HG03095 (cell line): ENCODE measurements at regions not wholly inside any gene's neighbourhood (a gene's known extent, or its start where the extent isn't known, plus 50 kb on each side); places are given as distances from the start of the nearest gene placed in this dataset.

Source experiments
- ATAC-seq: cut with Tn5 transposase; IDR thresholded peaks from one replicate; pipeline ENCODE4 v1.9.1; 2021; ENCODE audit warnings: moderate library complexity; ENCODE audit not compliant: unreplicated experiment

GRCh38 chr11:18878211-18878610, 61.0 kb downstream of the MRGPRX1 start:
- no peak for ATAC-seq

DNA sequence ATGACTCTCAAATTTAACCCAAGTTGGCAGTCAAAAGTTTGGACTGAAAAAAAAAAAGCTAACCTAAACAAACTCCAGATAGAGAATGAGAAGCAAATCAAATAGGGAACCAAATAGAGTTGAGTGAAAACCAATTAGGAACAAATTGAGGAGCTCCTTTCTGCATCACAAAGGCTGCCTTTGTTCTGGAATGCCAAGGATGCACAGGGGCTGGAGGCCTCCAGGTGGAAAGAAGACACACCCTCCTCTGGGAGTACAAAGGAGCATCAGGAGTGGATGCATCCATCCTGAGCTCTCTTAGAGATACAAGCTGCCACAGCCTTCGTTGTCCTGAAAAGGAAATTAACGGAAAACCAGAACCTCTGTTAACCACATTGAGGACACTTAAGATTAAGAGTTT, 73.3 kb downstream of the MRGPRX1 start:
- ATAC-seq, result no peak

DNA sequence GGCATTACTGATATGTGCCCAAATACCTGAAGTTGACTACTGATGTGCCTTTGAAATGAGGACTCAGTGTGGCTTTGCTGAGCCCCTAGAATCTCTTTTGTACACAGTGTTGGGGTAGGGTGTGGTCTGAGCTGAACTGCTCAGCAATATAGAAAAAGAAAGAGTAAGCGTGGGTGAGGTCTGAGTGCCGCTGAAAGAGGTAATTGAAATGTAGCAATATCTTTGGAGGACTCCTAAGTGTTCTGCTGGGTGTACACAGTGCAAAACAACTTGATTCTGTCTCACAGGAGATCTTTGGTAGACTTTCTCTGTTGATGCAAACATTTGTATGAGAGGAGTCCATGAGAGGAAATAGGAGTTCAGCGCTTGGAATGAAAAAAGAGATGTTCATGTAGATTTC, 73.7 kb upstream of the PTPN5 start:
- no peak for ATAC-seq

DNA sequence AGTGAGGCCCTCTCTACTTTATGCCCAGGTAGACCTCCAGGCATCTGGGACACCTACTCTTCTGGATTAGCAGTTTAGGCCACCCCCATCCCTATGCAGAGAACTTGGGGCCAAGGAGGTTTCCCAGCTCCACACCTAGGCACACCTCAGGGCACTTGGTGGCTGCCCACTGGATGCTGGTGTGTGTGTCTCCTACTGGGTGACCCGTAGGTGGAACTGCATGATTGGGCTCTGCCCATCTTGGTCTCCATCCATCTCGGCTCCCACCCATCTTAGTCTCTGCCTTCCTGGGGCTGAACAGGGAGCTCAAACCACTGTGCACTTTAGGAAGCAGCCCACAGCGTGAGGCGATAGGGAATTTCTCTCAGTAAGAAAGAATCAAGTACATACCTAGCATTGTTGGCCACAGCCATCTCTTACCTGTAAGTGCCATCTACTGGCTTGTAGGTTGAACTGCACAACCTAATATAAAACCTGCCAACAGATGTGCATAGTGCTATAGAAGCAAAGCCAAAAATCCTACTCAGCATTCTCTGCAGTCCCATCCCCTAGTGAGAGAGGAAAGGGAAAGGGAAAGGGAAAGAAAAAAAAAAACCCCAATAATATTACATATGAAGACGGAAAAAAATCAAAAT, 61.6 kb upstream of the PTPN5 start:
- ATAC-seq, result peak; percentile 77

DNA sequence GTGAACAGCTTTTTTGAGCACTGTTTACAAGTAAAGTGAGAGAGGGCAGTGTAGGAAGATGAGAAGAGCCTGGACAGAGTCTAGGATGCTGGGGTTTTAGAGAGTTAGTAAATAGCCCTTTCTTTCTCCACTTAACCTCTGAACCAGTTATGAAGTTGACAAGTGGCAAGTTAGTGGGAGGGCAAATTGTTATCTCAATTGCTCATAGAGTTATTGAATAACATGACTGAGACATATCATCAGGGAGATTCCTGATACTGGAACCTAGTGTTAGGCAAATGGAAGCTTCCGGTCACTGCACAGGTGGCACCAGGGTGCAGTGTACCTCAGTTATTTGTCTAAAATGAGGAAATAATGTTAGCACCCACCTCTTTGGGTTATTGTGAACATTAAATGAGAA, 57.8 kb upstream of the PTPN5 start:
- no peak for ATAC-seq

DNA sequence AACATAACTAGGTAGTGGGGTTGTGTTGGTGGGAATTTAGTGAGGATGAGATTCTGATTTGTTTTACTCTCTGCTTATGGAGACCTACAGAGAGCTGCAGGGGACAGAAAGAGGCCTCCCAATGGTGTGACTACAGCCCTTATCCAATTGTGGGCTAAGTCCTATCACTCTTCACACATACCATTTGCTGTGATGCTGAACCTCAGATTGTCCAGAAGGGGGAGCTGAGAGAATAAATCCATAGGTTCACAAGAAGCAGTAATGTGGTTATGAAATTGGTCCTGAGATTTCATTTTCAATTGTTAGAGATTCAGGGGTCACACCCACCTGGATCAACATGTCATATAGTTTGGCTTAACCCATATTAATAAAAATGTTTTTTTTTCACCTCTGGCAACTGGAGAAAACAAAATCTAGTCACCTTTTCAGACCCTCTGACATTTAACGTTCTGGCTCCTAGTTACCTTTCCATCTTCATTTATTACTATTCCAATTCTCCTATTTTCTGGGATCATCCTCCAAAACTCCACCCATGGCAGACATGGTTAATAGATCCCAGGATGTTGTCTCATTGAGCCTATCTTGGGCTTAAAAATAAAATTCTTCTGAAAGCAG, 53.3 kb upstream of the PTPN5 start:
- ATAC-seq, result no peak
